ENCODE measurements at regions not wholly inside any gene's neighbourhood (a gene's known extent, or its start where the extent isn't known, plus 50 kb on each side); places are given as distances from the start of the nearest gene placed in this dataset.

DNA sequence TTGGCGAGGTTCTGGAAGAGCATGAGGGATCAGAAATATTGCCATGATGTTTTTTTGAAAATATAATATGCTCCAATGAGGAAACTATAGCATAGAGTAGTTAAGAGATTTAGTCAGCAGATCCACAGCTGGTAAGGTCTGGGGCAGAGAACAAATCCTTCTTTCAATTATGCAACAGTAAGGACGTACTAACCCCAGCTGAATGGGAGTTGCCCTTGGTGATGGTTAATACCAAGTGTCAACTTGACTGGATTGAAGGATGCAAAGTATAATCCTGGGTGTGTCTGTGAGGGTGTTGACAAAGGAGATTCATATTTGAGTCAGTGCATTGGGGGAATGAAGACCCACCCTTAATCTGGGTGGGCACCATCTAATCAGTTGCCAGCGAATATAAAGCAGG lies 745.5 kb upstream of the NRSN1 start:
- TF ChIP-seq TCF7 (CRISPR knock-in tag; IDR thresholded peaks at IDR 0.05; ENCODE audit: low read depth) (no peak), ZNF121 (CRISPR knock-in tag; IDR thresholded peaks at IDR 0.05) (no peak)
- TF ChIP-seq, protein P1, sequence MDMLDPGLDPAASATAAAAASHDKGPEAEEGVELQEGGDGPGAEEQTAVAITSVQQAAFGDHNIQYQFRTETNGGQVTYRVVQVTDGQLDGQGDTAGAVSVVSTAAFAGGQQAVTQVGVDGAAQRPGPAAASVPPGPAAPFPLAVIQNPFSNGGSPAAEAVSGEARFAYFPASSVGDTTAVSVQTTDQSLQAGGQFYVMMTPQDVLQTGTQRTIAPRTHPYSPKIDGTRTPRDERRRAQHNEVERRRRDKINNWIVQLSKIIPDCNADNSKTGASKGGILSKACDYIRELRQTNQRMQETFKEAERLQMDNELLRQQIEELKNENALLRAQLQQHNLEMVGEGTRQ (CRISPR knock-in tag; IDR thresholded peaks at IDR 0.05): no peak
